ENCODE measurements at regions not wholly inside any gene's neighbourhood (a gene's known extent, or its start where the extent isn't known, plus 50 kb on each side); places are given as distances from the start of the nearest gene placed in this dataset.

GRCh38 chr7:10718768-10719167 lies 254.9 kb upstream of the PHF14 start:
- no peak for ATAC-seq (ENCODE audit: low read depth)
- Histone ChIP-seq H3K9ac (ENCODE audit: low read depth, low read length) (no peak overlapping the region), H3K4me3 (ENCODE audit: insufficient read depth, low read depth, low read length) (no peak overlapping the region), H2AK9ac (replicated peaks; ENCODE audit: low read depth, low read length, poor library complexity) (no peak overlapping the region), H3K23ac (ENCODE audit: low read depth, low read length) (no peak overlapping the region), H2AFZ (replicated peaks; ENCODE audit: low read length, poor library complexity) (no peak overlapping the region), H3K14ac (replicated peaks; ENCODE audit: low read depth, low read length) (no peak overlapping the region), H2AK5ac (ENCODE audit: low read depth, low read length) (no peak overlapping the region), H3K27ac (ENCODE audit: insufficient read depth, low read length) (no peak overlapping the region), H3K36me3 (ENCODE audit: control insufficient read depth, insufficient read depth, low read length) (no peaks in the 10 kb centered on the region), H3K79me1 (ENCODE audit: low read depth in 1 of 2, low read length in 2 of 2) (no peaks in the 10 kb centered on the region), H3K18ac (ENCODE audit: low read depth, low read length) (no peak overlapping the region), H4K5ac (ENCODE audit: low read depth, low read length) (no peak overlapping the region), H2BK20ac (ENCODE audit: low read depth, low read length) (no peak overlapping the region), H3K4me1 (ENCODE audit: control insufficient read depth, insufficient read depth, low read length) (no peaks in the 10 kb centered on the region), H4K8ac (ENCODE audit: low read depth in 2 of 2, low read length in 2 of 2) (no peak overlapping the region), H3K56ac (ENCODE audit: extremely low read depth, insufficient read depth, low read length) (no peak overlapping the region), H2BK5ac (ENCODE audit: low read depth, low read length, poor library complexity, severe bottlenecking) (no peak overlapping the region), H3K9me1 (ENCODE audit: insufficient read depth, low read length) (no peaks in the 10 kb centered on the region), H4K91ac (ENCODE audit: insufficient read depth, low read depth, low read length) (no peak overlapping the region), H2BK15ac (ENCODE audit: low read depth, low read length) (no peak overlapping the region), H3K4ac (ENCODE audit: low read depth, low read length) (no peak overlapping the region), H4K20me1 (ENCODE audit: insufficient read depth, low read length) (no peaks in the 10 kb centered on the region), H2BK120ac (ENCODE audit: low read depth, low read length) (no peak overlapping the region), H3K27me3 (ENCODE audit: control insufficient read depth, insufficient read depth, low read length) (no peaks in the 10 kb centered on the region), H3K4me2 (ENCODE audit: low read depth, low read length) (no peak overlapping the region), H3K9me3 (ENCODE audit: control insufficient read depth, insufficient read depth, low read length) (peaks cover 7% of the 10 kb centered on the region)
- dilution Hi-C loops (cut with HindIII; ENCODE audit: low sequenced_read_pairs, unreplicated experiment), result no loop called here
- intact Hi-C loops (cut with micrococcal nuclease), result loop anchor here (1.0 kb wide), 1 partner anchor 16 kb away; no protein-coding TSS in a partner anchor
- TF ChIP-seq MXI1 (IDR thresholded peaks at IDR 0.05; ENCODE audit: borderline replicate concordance, low read depth, low read length) (no peak), CHD1 (IDR thresholded peaks at IDR 0.05; ENCODE audit: low read depth, low read length) (no peak), MAZ (IDR thresholded peaks at IDR 0.05; ENCODE audit: borderline replicate concordance, low read depth, low read length) (no peak), USF2 (IDR thresholded peaks at IDR 0.05; ENCODE audit: low read depth, low read length) (no peak), ELK1 (IDR thresholded peaks at IDR 0.05; ENCODE audit: borderline replicate concordance, low read depth, low read length) (no peak), RAD21 (IDR thresholded peaks at IDR 0.05; ENCODE audit: low read length) (no peak), FOS (IDR thresholded peaks at IDR 0.05; ENCODE audit: low read depth, low read length) (no peak), RFX5 (IDR thresholded peaks at IDR 0.05; ENCODE audit: low read depth, low read length) (no peak), CTCF (conservative IDR thresholded peaks at IDR 0.05; ENCODE audit: low read depth, low read length) (no peak), RCOR1 (IDR thresholded peaks at IDR 0.05; ENCODE audit: insufficient replicate concordance, low read length) (no peak), CEBPB (IDR thresholded peaks at IDR 0.05; ENCODE audit: low read depth, low read length) (no peak), SMC3 (IDR thresholded peaks at IDR 0.05; ENCODE audit: low read depth, low read length) (no peak), POLR2A (IDR thresholded peaks at IDR 0.05; ENCODE audit: low read depth, low read length) (no peak)
- no TSS peak for BruUV-seq (replicated peaks)
- CTCF ChIA-PET, result no interaction called here
- in situ Hi-C loops (cut with MboI; ENCODE audit: low sequenced_read_pairs), result no loop called here
- DNase-seq, result no peak
- WGBS, 2 experiments (ENCODE audit: extremely low coverage in 2 of 2, insufficient read length in 1 of 2), result 0% methylated on average over 1 of the region's 5 CpGs; no CpG with 5 or more reads in 1 of the 2 experiments
- POLR2A ChIA-PET (ENCODE audit: unreplicated experiment), result no interaction called here

All from IMR-90 (cell line).